Nephron (organoid): ENCODE measurements at regions not wholly inside any gene's neighbourhood (a gene's known extent, or its start where the extent isn't known, plus 50 kb on each side); places are given as distances from the start of the nearest gene placed in this dataset.

Source experiments
- H3K27ac Mint-ChIP-seq, 3 experiments: 2 replicates each; pipeline ENCODE4 v1.8.0; 2020; ENCODE audit warnings: mixed read lengths in 3 of 3, mild to moderate bottlenecking in 2 of 3, moderate library complexity in 1 of 3
- H3K27me3 Mint-ChIP-seq: 2 replicates; pipeline ENCODE4 v1.8.0; 2021; ENCODE audit warnings: low read depth, mild to moderate bottlenecking, moderate library complexity, mixed read lengths
- H3K36me3 Mint-ChIP-seq: 2 replicates; pipeline ENCODE4 v1.8.0; 2020; ENCODE audit warnings: low read depth, mixed read lengths
- H3K4me1 Mint-ChIP-seq: 2 replicates; pipeline ENCODE4 v1.8.0; 2020; ENCODE audit warnings: mixed read lengths
- H3K4me3 Mint-ChIP-seq, 3 experiments: 2 replicates each; pipeline ENCODE4 v1.8.0; 2020; ENCODE audit warnings: mild to moderate bottlenecking in 3 of 3, mixed read lengths in 3 of 3, moderate library complexity in 2 of 3
- H3K9me3 Mint-ChIP-seq: 2 replicates; pipeline ENCODE4 v1.8.0; 2020; ENCODE audit warnings: mixed read lengths
- TF ChIP-seq, protein P1 (sequence below), 3 experiments: fragments of 200-600 bp; sonication (generic); IDR thresholded peaks; one replicate each; pipeline ENCODE4 v1.5.0; 2021; ENCODE audit warnings: antibody characterized with exemption in 3 of 3; ENCODE audit not compliant: unreplicated experiment in 3 of 3

DNA sequence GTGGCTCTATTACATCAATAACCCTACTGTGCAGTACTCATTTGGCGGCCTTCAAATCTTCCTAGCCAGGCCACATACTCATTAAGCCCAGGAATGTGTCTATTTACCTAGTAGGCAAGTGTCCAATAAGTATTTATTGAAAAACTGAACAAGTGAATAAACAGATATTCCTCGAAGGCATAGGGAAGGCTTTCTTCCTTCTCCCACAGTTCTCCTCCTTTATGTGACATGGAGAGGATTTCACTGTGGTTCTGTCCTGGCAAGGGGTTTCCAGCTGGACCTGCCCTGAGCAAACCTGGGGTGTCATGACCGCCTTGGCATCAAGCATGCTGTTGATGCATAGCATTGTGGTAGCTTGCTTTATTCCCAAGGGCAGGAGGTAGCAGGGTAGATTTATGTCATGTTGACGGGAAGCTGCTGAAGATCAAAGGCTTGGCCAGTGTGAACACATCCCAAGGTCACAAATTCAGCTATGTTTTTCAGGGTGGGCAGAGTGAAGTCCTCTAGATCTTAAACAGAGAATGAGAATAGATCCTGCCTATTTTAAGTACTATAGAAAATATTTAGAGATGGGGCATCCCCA lies 195.1 kb downstream of the INHBA start:
- TF ChIP-seq, protein P1, sequence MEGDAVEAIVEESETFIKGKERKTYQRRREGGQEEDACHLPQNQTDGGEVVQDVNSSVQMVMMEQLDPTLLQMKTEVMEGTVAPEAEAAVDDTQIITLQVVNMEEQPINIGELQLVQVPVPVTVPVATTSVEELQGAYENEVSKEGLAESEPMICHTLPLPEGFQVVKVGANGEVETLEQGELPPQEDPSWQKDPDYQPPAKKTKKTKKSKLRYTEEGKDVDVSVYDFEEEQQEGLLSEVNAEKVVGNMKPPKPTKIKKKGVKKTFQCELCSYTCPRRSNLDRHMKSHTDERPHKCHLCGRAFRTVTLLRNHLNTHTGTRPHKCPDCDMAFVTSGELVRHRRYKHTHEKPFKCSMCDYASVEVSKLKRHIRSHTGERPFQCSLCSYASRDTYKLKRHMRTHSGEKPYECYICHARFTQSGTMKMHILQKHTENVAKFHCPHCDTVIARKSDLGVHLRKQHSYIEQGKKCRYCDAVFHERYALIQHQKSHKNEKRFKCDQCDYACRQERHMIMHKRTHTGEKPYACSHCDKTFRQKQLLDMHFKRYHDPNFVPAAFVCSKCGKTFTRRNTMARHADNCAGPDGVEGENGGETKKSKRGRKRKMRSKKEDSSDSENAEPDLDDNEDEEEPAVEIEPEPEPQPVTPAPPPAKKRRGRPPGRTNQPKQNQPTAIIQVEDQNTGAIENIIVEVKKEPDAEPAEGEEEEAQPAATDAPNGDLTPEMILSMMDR (IDR thresholded peaks at IDR 0.05; ENCODE audit: unreplicated experiment in 3 of 3): no peak
- Mint-ChIP-seq H3K4me3 (no peak overlapping the region), H3K36me3 (no peaks in the 10 kb centered on the region), H3K27me3 (no peaks in the 10 kb centered on the region), H3K27ac (no peak overlapping the region), H3K9me3 (no peaks in the 10 kb centered on the region), H3K4me1 (no peaks in the 10 kb centered on the region)

DNA sequence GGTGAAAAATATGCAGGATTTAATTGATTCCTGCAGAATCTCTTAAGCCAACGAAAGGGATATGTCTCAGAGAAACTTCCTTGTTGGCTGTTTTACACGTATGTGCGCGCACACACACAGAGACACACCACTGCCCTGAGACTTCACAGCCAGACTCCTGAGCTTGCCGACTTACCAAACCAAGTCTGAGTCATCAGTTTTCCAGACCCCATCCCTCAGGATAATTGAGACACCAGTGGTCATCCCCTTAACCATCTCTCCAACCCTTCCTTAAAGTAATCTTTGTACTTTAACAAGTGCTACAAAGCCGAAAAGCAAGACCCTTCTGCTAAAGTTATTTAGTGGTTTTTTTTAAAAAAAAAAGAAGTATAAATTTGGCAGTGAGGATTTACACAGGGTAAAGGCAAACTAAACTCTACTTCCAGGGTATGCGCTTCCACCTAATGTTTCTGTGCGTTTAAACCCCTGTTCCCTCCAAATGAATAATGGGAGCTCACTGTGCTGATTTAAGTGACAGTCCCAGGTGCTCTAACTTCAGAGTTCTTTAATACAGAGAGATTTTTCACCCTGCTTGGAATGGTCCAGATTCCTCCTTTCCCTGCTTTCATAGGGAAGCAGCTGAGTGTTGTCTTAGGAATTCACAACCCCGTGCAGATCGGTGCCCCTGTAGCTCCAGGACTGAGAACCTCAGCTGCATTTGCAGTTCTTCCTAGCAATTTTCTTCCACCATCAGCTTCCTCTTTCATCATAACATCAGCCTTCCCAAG lies 198.5 kb downstream of the INHBA start:
- Mint-ChIP-seq H3K4me3 (no peak overlapping the region), H3K27ac (no peak overlapping the region), H3K4me1 (no peaks in the 10 kb centered on the region), H3K27me3 (no peaks in the 10 kb centered on the region), H3K9me3 (no peaks in the 10 kb centered on the region), H3K36me3 (no peaks in the 10 kb centered on the region)
- TF ChIP-seq, protein P1 (IDR thresholded peaks at IDR 0.05; ENCODE audit: unreplicated experiment in 3 of 3): no peak

DNA sequence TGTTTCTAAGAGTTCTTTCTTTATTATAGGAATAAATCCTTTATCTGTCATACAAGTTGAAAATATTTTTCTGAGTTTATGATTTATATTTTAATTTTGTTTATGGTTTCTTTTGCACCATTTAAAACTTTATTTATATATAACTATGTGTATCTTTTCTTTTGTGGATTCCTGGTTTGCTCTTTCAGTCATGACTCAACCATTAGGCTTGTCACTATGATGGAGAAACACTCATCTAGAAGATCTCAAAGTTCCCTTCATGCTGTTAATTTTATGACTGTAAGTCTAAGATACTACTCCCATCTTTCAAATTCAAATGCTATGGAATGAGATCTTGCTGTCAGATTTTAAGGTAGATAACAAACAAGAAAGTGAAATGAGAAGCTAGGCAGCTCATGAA lies 199.5 kb downstream of the INHBA start:
- Mint-ChIP-seq H3K4me3 (no peak overlapping the region), H3K36me3 (no peaks in the 10 kb centered on the region), H3K27ac (no peak overlapping the region), H3K9me3 (no peaks in the 10 kb centered on the region), H3K4me1 (no peaks in the 10 kb centered on the region), H3K27me3 (no peaks in the 10 kb centered on the region)
- TF ChIP-seq, protein P1 (IDR thresholded peaks at IDR 0.05; ENCODE audit: unreplicated experiment in 3 of 3): no peak

DNA sequence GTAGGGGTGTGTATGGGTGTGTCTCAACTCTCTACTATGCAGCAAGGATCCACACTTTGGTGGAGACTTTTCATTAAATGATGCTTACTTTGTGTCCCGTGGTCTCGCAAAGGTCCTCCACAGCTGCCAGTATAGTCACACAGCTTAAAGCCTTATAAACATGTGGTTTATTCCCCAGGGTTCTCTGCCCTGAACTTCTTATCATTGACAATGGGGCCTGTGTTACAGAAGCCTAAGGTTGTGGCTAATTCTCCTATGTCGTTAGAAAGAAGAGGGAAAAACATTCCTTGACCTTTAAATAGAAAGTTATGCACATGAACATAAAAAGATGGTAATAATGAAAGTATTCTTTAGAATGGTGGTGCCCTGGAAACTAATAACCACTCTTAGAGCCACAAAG lies 201.4 kb downstream of the INHBA start:
- H3K9me3 Mint-ChIP-seq: no peaks in the 10 kb centered on the region
- H3K4me3 Mint-ChIP-seq: no peak overlapping the region
- H3K36me3 Mint-ChIP-seq: no peaks in the 10 kb centered on the region
- H3K27me3 Mint-ChIP-seq: no peaks in the 10 kb centered on the region
- H3K27ac Mint-ChIP-seq: no peak overlapping the region
- TF ChIP-seq, protein P1 (IDR thresholded peaks at IDR 0.05; ENCODE audit: unreplicated experiment in 3 of 3): no peak
- H3K4me1 Mint-ChIP-seq: no peaks in the 10 kb centered on the region

DNA sequence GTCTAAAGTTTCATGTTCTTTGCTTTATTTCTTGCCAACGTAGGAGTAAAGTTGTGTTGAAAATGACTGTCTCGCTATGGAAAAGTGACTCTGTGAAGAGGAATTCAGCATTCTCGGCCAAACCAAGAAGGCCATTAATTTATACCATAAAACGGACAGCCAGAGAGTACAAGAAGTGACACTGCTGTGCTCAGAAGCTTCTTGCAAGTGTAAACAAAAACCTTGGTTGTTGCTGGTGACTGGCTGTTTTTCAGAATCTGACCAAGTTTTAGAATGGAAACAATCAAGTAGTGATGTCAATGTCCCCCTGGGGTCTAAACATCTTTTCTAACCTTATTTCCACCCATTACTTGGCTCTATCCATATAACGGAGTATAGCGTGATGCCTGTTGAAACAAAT lies 201.9 kb downstream of the INHBA start:
- Mint-ChIP-seq H3K27me3 (no peaks in the 10 kb centered on the region), H3K27ac (no peak overlapping the region), H3K4me3 (no peak overlapping the region), H3K9me3 (no peaks in the 10 kb centered on the region), H3K4me1 (no peaks in the 10 kb centered on the region), H3K36me3 (no peaks in the 10 kb centered on the region)
- TF ChIP-seq, protein P1 (IDR thresholded peaks at IDR 0.05; ENCODE audit: unreplicated experiment in 3 of 3): no peak

DNA sequence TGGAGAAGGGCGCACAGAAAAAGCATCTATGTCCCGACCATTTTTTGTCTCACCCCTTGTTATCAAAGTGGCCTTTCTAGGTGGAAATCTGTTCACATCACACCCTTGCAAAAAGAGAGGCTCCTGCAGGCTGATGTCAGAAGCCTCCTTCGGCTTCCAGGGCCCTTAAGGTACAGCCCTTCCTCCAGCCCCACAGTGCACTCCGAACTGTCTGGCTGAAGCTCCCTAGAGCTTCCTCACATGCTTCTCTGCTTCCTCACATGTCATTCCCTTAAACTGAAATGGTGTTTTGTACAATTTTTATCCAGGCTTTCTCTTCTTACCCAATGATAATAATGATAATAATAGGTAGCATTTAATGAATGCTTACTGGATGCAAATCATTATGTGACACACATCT lies 210.3 kb downstream of the INHBA start:
- TF ChIP-seq, protein P1 (IDR thresholded peaks at IDR 0.05; ENCODE audit: unreplicated experiment in 3 of 3): no peak
- Mint-ChIP-seq H3K36me3 (no peaks in the 10 kb centered on the region), H3K9me3 (no peaks in the 10 kb centered on the region), H3K4me3 (peak overlapping the region in 1 of 3 experiments; percentile 18), H3K27ac (no peak overlapping the region), H3K27me3 (no peaks in the 10 kb centered on the region), H3K4me1 (peaks cover 2% of the 10 kb centered on the region)
